ENCODE measurements at regions not wholly inside any gene's neighbourhood (a gene's known extent, or its start where the extent isn't known, plus 50 kb on each side); places are given as distances from the start of the nearest gene placed in this dataset.
A peak's percentile ranks its signal among the peaks of the same experiment; 100 is the strongest.

- no peak for ATAC-seq
- DNase-seq: no peak
- intact Hi-C loops (cut with DNase I): no loop called here
These were observed 52.5 kb upstream of the PITX2 start for GRCh38 chr4:110675426-110675825.

GRCh38 chr4:110676241-110676640 lies 53.4 kb upstream of the PITX2 start:
- DNase-seq (no peak), ATAC-seq (no peak)
- intact Hi-C loops (cut with DNase I): no loop called here

- intact Hi-C loops (cut with DNase I): no loop called here
- DNase-seq: no peak
- no peak for ATAC-seq
These were observed 55.8 kb upstream of the PITX2 start for GRCh38 chr4:110678517-110679227.

GRCh38 chr4:110680265-110680664 lies 57.4 kb upstream of the PITX2 start:
- ATAC-seq (no peak), DNase-seq (no peak)
- intact Hi-C loops (cut with DNase I): no loop called here

- DNase-seq: no peak
- no peak for ATAC-seq
- intact Hi-C loops (cut with DNase I): no loop called here
These were observed 58.5 kb upstream of the PITX2 start for GRCh38 chr4:110681381-110681780.

GRCh38 chr4:110682311-110682710 lies 59.4 kb upstream of the PITX2 start:
- intact Hi-C loops (cut with DNase I): no loop called here
- no peak for DNase-seq
- no peak for ATAC-seq

- intact Hi-C loops (cut with DNase I): no loop called here
- ATAC-seq: no peak
- no peak for DNase-seq
These were observed 60.7 kb upstream of the PITX2 start for GRCh38 chr4:110683601-110684000.

- DNase-seq (no peak), ATAC-seq (no peak)
- intact Hi-C loops (cut with DNase I): no loop called here
These were observed 79.4 kb upstream of the PITX2 start for GRCh38 chr4:110702326-110702725.

- intact Hi-C loops (cut with DNase I): no loop called here
- DNase-seq: no peak
- no peak for ATAC-seq
These were observed 82.0 kb upstream of the PITX2 start for GRCh38 chr4:110704748-110705439.

GRCh38 chr4:110705440-110705782 lies 82.5 kb upstream of the PITX2 start:
- intact Hi-C loops (cut with DNase I): no loop called here
- DNase-seq: no peak
- ATAC-seq: no peak

GRCh38 chr4:110710070-110710469 lies 87.2 kb upstream of the PITX2 start:
- ATAC-seq (no peak), DNase-seq (no peak)
- intact Hi-C loops (cut with DNase I): no loop called here

- intact Hi-C loops (cut with DNase I): no loop called here
- no peak for DNase-seq
- no peak for ATAC-seq
These were observed 89.6 kb upstream of the PITX2 start for GRCh38 chr4:110712486-110712885.

- ATAC-seq (no peak), DNase-seq (no peak)
- intact Hi-C loops (cut with DNase I): no loop called here
These were observed 107.4 kb upstream of the PITX2 start for GRCh38 chr4:110730318-110730717.

- no peak for ATAC-seq
- DNase-seq: no peak
- intact Hi-C loops (cut with DNase I): no loop called here
These were observed 111.0 kb upstream of the PITX2 start for GRCh38 chr4:110733901-110734300.

- ATAC-seq (no peak), DNase-seq (no peak)
- intact Hi-C loops (cut with DNase I): no loop called here
These were observed 112.8 kb upstream of the PITX2 start for GRCh38 chr4:110735686-110736085.

- DNase-seq: no peak
- ATAC-seq: no peak
- intact Hi-C loops (cut with DNase I): no loop called here
These were observed 115.1 kb upstream of the PITX2 start for GRCh38 chr4:110737931-110738330.

GRCh38 chr4:110742143-110742542 lies 119.3 kb upstream of the PITX2 start:
- intact Hi-C loops (cut with DNase I): no loop called here
- DNase-seq: no peak
- ATAC-seq: no peak

- no peak for DNase-seq
- peak in 1 of 2 donors; percentile 47 for ATAC-seq
- intact Hi-C loops (cut with DNase I): no loop called here
These were observed 125.2 kb upstream of the PITX2 start for GRCh38 chr4:110748071-110748470.

- intact Hi-C loops (cut with DNase I): no loop called here
- DNase-seq (no peak), ATAC-seq (no peak)
These were observed 128.3 kb upstream of the PITX2 start for GRCh38 chr4:110751183-110751582.

GRCh38 chr4:110751986-110752385 lies 129.1 kb upstream of the PITX2 start:
- intact Hi-C loops (cut with DNase I): no loop called here
- ATAC-seq: no peak
- no peak for DNase-seq

- no peak for ATAC-seq
These were observed 130.6 kb upstream of the PITX2 start for GRCh38 chr4:110753466-110753865.

More at GRCh38 chr4:110753466-110753865, 130.6 kb upstream of the PITX2 start:
- intact Hi-C loops (cut with DNase I): no loop called here
- no peak for DNase-seq

Measured in left cardiac atrium (tissue), 4 donors.